Activated naive CD8-positive, alpha-beta T cell treated with anti-CD3 and anti-CD28 coated beads, Interleukin-2, amount 50 U/mL, for 24 hours (primary cell): ENCODE measurements at regions not wholly inside any gene's neighbourhood (a gene's known extent, or its start where the extent isn't known, plus 50 kb on each side); places are given as distances from the start of the nearest gene placed in this dataset.
A peak's percentile ranks its signal among the peaks of the same experiment; 100 is the strongest.

Source experiments
- ATAC-seq: fragments of 150-1000 bp; cut with Tn5 transposase; one replicate; pipeline ENCODE4 v1.10.0; 2021
- DNase-seq: peaks from one replicate; pipeline ENCODE4 v3.0.0; 2021
- H3K27ac Mint-ChIP-seq: one replicate; pipeline ENCODE4 v1.8.0; 2021; ENCODE audit warnings: mild to moderate bottlenecking, mixed read lengths
- H3K27me3 Mint-ChIP-seq: one replicate; pipeline ENCODE4 v1.8.0; 2021; ENCODE audit warnings: mixed read lengths
- H3K36me3 Mint-ChIP-seq: one replicate; pipeline ENCODE4 v1.8.0; 2021; ENCODE audit warnings: low read depth, mixed read lengths
- H3K4me1 Mint-ChIP-seq: one replicate; pipeline ENCODE4 v1.8.0; 2021; ENCODE audit warnings: mixed read lengths
- H3K4me3 Mint-ChIP-seq: one replicate; pipeline ENCODE4 v1.8.0; 2021; ENCODE audit warnings: mild to moderate bottlenecking, moderate library complexity, mixed read lengths
- H3K9me3 Mint-ChIP-seq: one replicate; pipeline ENCODE4 v1.8.0; 2021; ENCODE audit warnings: mixed read lengths

GRCh38 chr20:19807946-19808330 is 49.9 kb downstream of the RIN2 start:
- Mint-ChIP-seq H3K9me3 (no peaks in the 10 kb centered on the region), H3K27me3 (peaks cover 8% of the 10 kb centered on the region), H3K36me3 (no peaks in the 10 kb centered on the region), H3K4me3 (no peak overlapping the region), H3K4me1 (no peaks in the 10 kb centered on the region), H3K27ac (no peak overlapping the region)
- DNase-seq (no peak), ATAC-seq (no peak)

- H3K27ac Mint-ChIP-seq, result no peak overlapping the region
- no peaks in the 10 kb centered on the region for H3K36me3 Mint-ChIP-seq
- no peak for DNase-seq
- no peaks in the 10 kb centered on the region for H3K9me3 Mint-ChIP-seq
- no peak for ATAC-seq
- H3K4me3 Mint-ChIP-seq, result no peak overlapping the region
- peaks cover 2% of the 10 kb centered on the region for H3K4me1 Mint-ChIP-seq
- H3K27me3 Mint-ChIP-seq, result peaks cover 10% of the 10 kb centered on the region
These were observed 50.4 kb downstream of the RIN2 start for GRCh38 chr20:19808498-19808897.

DNA sequence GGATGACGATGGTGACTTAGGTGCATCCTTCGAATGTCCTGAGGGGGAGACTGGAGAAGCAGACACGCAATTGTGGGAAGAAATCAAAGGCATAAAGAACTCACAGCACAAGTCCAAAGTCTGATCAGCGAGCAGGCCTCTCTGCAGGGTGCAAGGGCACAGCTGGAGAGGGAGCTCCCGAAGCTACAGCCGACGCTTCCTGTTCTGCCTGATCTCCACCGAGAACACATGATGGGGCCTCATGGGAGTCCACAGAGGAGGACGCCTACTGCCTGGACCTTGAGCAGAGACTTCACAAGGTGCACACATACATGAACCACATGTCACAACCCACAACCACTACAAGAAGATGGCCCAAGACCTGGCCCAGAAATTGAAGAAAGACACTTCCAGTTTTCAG is 51.4 kb downstream of the RIN2 start:
- H3K36me3 Mint-ChIP-seq, result no peaks in the 10 kb centered on the region
- H3K27me3 Mint-ChIP-seq, result peaks cover 16% of the 10 kb centered on the region
- no peaks in the 10 kb centered on the region for H3K9me3 Mint-ChIP-seq
- H3K4me1 Mint-ChIP-seq, result peaks cover 2% of the 10 kb centered on the region
- DNase-seq (no peak), ATAC-seq (no peak)
- no peak overlapping the region for H3K27ac Mint-ChIP-seq
- H3K4me3 Mint-ChIP-seq, result no peak overlapping the region

- Mint-ChIP-seq H3K4me3 (no peak overlapping the region), H3K27ac (no peak overlapping the region), H3K36me3 (no peaks in the 10 kb centered on the region), H3K9me3 (no peaks in the 10 kb centered on the region), H3K27me3 (peaks cover 16% of the 10 kb centered on the region), H3K4me1 (peaks cover 8% of the 10 kb centered on the region)
- ATAC-seq (no peak), DNase-seq (no peak)
These were observed 53.2 kb downstream of the RIN2 start for GRCh38 chr20:19811231-19811630.

- Mint-ChIP-seq H3K27ac (no peak overlapping the region), H3K4me1 (peaks cover 8% of the 10 kb centered on the region), H3K9me3 (no peaks in the 10 kb centered on the region), H3K27me3 (peaks cover 16% of the 10 kb centered on the region), H3K36me3 (no peaks in the 10 kb centered on the region), H3K4me3 (no peak overlapping the region)
- ATAC-seq (no peak), DNase-seq (no peak)
These were observed 54.0 kb downstream of the RIN2 start for GRCh38 chr20:19812056-19812455.

GRCh38 chr20:19812696-19813095 is 54.6 kb downstream of the RIN2 start:
- Mint-ChIP-seq H3K27me3 (peaks cover 16% of the 10 kb centered on the region), H3K27ac (no peak overlapping the region), H3K4me3 (no peak overlapping the region), H3K9me3 (no peaks in the 10 kb centered on the region), H3K4me1 (peaks cover 8% of the 10 kb centered on the region), H3K36me3 (no peaks in the 10 kb centered on the region)
- ATAC-seq, result no peak
- no peak for DNase-seq

GRCh38 chr20:19813846-19814640 is 56.0 kb downstream of the RIN2 start:
- Mint-ChIP-seq H3K4me3 (no peak overlapping the region), H3K9me3 (peaks cover 4% of the 10 kb centered on the region), H3K36me3 (no peaks in the 10 kb centered on the region), H3K4me1 (peaks cover 8% of the 10 kb centered on the region), H3K27me3 (peaks cover 16% of the 10 kb centered on the region), H3K27ac (no peak overlapping the region)
- ATAC-seq (no peak), DNase-seq (no peak)

- Mint-ChIP-seq H3K9me3 (peaks cover 5% of the 10 kb centered on the region), H3K27ac (no peak overlapping the region), H3K4me3 (peak overlapping the region; percentile 12), H3K36me3 (no peaks in the 10 kb centered on the region), H3K4me1 (peaks cover 8% of the 10 kb centered on the region), H3K27me3 (peaks cover 16% of the 10 kb centered on the region)
- DNase-seq, result peak; percentile 12
- peak; percentile 93 for ATAC-seq
These were observed 57.5 kb downstream of the RIN2 start for GRCh38 chr20:19815553-19815991.

GRCh38 chr20:19816386-19816785 is 58.3 kb downstream of the RIN2 start:
- H3K27ac Mint-ChIP-seq, result no peak overlapping the region
- no peaks in the 10 kb centered on the region for H3K36me3 Mint-ChIP-seq
- DNase-seq, result no peak
- H3K4me1 Mint-ChIP-seq, result peaks cover 11% of the 10 kb centered on the region
- no peak for ATAC-seq
- H3K9me3 Mint-ChIP-seq, result peaks cover 5% of the 10 kb centered on the region
- H3K4me3 Mint-ChIP-seq, result no peak overlapping the region
- H3K27me3 Mint-ChIP-seq, result peaks cover 16% of the 10 kb centered on the region

GRCh38 chr20:19817017-19817416 is 59.0 kb downstream of the RIN2 start:
- Mint-ChIP-seq H3K27me3 (peaks cover 16% of the 10 kb centered on the region), H3K4me3 (no peak overlapping the region), H3K36me3 (no peaks in the 10 kb centered on the region), H3K4me1 (peaks cover 13% of the 10 kb centered on the region), H3K9me3 (peaks cover 5% of the 10 kb centered on the region), H3K27ac (no peak overlapping the region)
- DNase-seq (no peak), ATAC-seq (no peak)

DNA sequence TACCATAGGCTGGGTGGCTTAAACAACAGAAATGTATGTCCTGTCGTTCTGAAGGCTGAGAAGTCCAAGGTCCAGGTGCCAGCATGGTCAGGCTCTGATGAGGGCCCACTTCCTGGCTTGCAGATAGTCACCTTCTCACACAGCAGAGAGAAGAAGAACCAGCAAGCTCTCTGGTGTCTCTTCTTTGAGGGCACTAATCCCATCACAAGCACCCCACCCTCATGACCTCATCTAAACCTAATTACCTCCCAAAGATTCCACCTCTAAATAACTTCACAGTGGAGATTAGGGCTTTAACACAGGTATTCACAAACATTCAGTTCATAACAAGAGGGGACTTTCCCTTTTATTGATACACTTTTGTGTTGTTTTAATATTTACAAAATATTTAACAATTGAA is 61.1 kb downstream of the RIN2 start:
- Mint-ChIP-seq H3K4me1 (peaks cover 11% of the 10 kb centered on the region), H3K9me3 (peaks cover 5% of the 10 kb centered on the region), H3K4me3 (no peak overlapping the region), H3K27me3 (peaks cover 4% of the 10 kb centered on the region), H3K36me3 (no peaks in the 10 kb centered on the region), H3K27ac (no peak overlapping the region)
- DNase-seq (no peak), ATAC-seq (no peak)

DNA sequence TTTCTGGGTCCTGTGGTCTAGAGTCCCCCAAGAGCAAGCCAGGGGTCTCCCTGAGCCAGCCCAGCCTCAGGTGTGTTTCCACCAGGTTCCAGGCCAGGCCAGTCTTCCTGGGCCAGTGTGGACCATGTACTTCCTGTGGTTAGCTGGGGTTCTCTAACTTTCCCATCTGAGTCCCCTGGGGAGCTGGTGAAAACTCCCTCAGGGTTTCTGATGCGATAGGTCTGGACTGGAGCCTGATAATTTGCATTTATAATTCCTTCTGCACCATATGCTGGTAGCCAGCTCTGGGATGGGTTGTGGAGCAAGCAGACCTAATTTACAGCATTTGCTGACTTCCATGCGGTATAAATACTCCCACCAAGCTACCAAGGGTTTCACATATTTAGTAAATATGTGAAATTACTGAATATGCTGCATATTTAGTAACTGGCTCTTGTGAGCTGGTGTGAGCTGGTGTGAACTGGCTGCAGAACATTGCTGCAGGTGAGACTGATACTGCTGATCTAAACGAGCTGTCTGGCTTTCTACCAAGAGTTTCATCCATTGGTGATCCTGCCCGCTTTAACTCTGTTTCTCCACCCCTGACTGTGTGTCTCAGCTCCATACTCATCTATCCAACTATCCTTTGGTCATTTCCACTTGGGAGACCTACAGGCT is 62.6 kb downstream of the RIN2 start:
- Mint-ChIP-seq H3K9me3 (peaks cover 5% of the 10 kb centered on the region), H3K27me3 (peaks cover 10% of the 10 kb centered on the region), H3K4me1 (peaks cover 7% of the 10 kb centered on the region), H3K27ac (no peak overlapping the region), H3K36me3 (no peaks in the 10 kb centered on the region), H3K4me3 (no peak overlapping the region)
- ATAC-seq (no peak), DNase-seq (no peak)

GRCh38 chr20:19821606-19822005 is 63.5 kb downstream of the RIN2 start:
- peaks cover 11% of the 10 kb centered on the region for H3K27me3 Mint-ChIP-seq
- no peak overlapping the region for H3K4me3 Mint-ChIP-seq
- no peak overlapping the region for H3K27ac Mint-ChIP-seq
- ATAC-seq (no peak), DNase-seq (no peak)
- H3K36me3 Mint-ChIP-seq, result no peaks in the 10 kb centered on the region
- peaks cover 5% of the 10 kb centered on the region for H3K9me3 Mint-ChIP-seq
- H3K4me1 Mint-ChIP-seq, result peaks cover 4% of the 10 kb centered on the region

DNA sequence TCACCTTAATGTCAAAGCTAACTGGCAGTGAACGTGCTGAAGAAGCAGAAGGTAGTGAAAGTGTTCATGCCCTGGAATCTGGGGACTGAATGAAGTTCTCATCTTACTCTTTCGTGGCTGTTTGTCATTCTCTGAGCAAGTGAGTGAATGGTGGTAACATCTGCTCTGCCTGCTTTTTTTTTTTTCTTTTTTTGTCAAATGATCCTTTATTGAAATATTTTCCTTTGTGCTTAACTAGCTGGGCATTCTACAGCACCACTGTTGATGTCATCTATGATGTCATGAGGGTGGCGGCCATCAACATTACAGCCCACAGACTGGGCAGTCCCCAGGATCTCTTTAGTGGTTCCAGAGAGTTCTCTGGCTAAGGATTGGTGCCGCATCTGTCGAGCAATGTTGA is 65.2 kb downstream of the RIN2 start:
- Mint-ChIP-seq H3K27me3 (peaks cover 11% of the 10 kb centered on the region), H3K27ac (no peak overlapping the region), H3K36me3 (no peaks in the 10 kb centered on the region), H3K4me1 (peaks cover 9% of the 10 kb centered on the region), H3K9me3 (peaks cover 5% of the 10 kb centered on the region), H3K4me3 (no peak overlapping the region)
- ATAC-seq (no peak), DNase-seq (no peak)

GRCh38 chr20:19823971-19824370 is 65.9 kb downstream of the RIN2 start:
- Mint-ChIP-seq H3K27me3 (peaks cover 11% of the 10 kb centered on the region), H3K4me3 (no peak overlapping the region), H3K4me1 (peaks cover 17% of the 10 kb centered on the region), H3K9me3 (peaks cover 1% of the 10 kb centered on the region), H3K36me3 (no peaks in the 10 kb centered on the region), H3K27ac (no peak overlapping the region)
- ATAC-seq (no peak), DNase-seq (no peak)
